ENCODE measurements at regions not wholly inside any gene's neighbourhood (a gene's known extent, or its start where the extent isn't known, plus 50 kb on each side); places are given as distances from the start of the nearest gene placed in this dataset.

DNA sequence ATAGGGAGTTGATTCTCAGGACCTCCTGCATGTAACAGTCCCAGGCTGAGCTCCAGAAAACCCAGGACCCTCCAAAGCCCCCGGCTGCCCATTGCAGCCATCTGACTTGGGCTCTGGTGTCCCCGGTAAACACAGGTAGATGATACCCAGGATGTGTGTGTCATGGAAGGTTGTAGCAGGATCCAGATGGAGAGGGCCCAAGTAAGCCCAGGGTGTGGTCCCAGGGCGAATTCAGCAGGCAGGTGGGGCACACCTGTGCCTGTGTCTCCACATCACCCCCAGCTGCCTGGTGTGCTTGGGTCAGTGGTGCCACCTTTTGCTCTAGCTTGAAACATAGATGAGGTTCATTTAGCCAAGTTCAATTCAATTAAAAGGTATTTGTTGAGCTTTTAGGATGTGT, 524.1 kb downstream of the GLRX3 start:
- no peak overlapping the region for H3K4me2 ChIP-seq (ENCODE audit: low read length)
- DNase-seq (ENCODE audit: low spot score): no peak
- H3K4me3 ChIP-seq (ENCODE audit: low read depth, low read length, poor library complexity, severe bottlenecking): no peak overlapping the region
- H3K27ac ChIP-seq (ENCODE audit: low read depth, low read length, poor library complexity, severe bottlenecking): no peak overlapping the region
- no peaks in the 10 kb centered on the region for H3K79me2 ChIP-seq (ENCODE audit: insufficient read depth, low read depth, low read length)
- no peaks in the 10 kb centered on the region for H3K36me3 ChIP-seq (ENCODE audit: insufficient read depth, low read length)
- H3K4me1 ChIP-seq (ENCODE audit: insufficient read depth, low read length, poor library complexity, severe bottlenecking): no peaks in the 10 kb centered on the region
- TF ChIP-seq, protein P1, sequence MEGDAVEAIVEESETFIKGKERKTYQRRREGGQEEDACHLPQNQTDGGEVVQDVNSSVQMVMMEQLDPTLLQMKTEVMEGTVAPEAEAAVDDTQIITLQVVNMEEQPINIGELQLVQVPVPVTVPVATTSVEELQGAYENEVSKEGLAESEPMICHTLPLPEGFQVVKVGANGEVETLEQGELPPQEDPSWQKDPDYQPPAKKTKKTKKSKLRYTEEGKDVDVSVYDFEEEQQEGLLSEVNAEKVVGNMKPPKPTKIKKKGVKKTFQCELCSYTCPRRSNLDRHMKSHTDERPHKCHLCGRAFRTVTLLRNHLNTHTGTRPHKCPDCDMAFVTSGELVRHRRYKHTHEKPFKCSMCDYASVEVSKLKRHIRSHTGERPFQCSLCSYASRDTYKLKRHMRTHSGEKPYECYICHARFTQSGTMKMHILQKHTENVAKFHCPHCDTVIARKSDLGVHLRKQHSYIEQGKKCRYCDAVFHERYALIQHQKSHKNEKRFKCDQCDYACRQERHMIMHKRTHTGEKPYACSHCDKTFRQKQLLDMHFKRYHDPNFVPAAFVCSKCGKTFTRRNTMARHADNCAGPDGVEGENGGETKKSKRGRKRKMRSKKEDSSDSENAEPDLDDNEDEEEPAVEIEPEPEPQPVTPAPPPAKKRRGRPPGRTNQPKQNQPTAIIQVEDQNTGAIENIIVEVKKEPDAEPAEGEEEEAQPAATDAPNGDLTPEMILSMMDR (conservative IDR thresholded peaks at IDR 0.05; ENCODE audit: low read length): no peak
- no peak for TF ChIP-seq EZH2phosphoT487 (IDR thresholded peaks at IDR 0.05; ENCODE audit: borderline replicate concordance, low read depth, low read length)
- H2AFZ ChIP-seq (ENCODE audit: low read length): no peak overlapping the region
- H3K9me3 ChIP-seq (ENCODE audit: low read length): no peaks in the 10 kb centered on the region
- ChIA-PET CTCF (ENCODE audit: unreplicated experiment) (no interaction called here), POLR2A (no interaction called here)
- no peaks in the 10 kb centered on the region for H4K20me1 ChIP-seq (ENCODE audit: insufficient read depth, low read length)
- H3K9me2 ChIP-seq (ENCODE audit: insufficient read depth, low read length): no peaks in the 10 kb centered on the region
- intact Hi-C loops (cut with micrococcal nuclease; ENCODE audit: unreplicated experiment): no loop called here
- no TSS peak for BruUV-seq (replicated peaks)

DNA sequence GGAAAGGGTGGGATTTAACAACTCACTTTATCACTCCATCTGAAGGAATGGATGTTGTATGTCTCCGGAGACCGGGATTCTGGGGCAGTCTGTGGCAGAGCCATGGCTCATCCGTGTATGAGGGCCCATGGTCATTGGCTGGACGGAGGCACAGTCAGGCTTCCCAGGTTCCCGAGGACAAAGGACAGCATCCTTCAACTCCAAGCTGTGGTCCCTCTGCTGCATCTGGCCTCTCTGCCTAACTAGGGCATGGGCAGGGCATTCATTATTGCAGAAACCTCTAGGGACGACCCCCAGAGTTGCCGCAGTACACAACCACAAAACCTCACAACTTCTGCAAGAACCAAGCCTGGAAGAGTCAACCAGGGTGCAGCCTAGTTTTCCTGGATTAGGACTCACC, 525.2 kb downstream of the GLRX3 start:
- Histone ChIP-seq H3K36me3 (ENCODE audit: insufficient read depth, low read length) (no peaks in the 10 kb centered on the region), H3K9me3 (ENCODE audit: low read length) (no peaks in the 10 kb centered on the region), H3K4me2 (ENCODE audit: low read length) (no peak overlapping the region), H4K20me1 (ENCODE audit: insufficient read depth, low read length) (no peaks in the 10 kb centered on the region), H2AFZ (ENCODE audit: low read length) (no peak overlapping the region), H3K4me3 (ENCODE audit: low read depth, low read length, poor library complexity, severe bottlenecking) (no peak overlapping the region), H3K27ac (ENCODE audit: low read depth, low read length, poor library complexity, severe bottlenecking) (no peak overlapping the region), H3K79me2 (ENCODE audit: insufficient read depth, low read depth, low read length) (no peaks in the 10 kb centered on the region), H3K4me1 (ENCODE audit: insufficient read depth, low read length, poor library complexity, severe bottlenecking) (no peaks in the 10 kb centered on the region), H3K9me2 (ENCODE audit: insufficient read depth, low read length) (no peaks in the 10 kb centered on the region)
- BruUV-seq (replicated peaks): no TSS peak
- TF ChIP-seq EZH2phosphoT487 (IDR thresholded peaks at IDR 0.05; ENCODE audit: borderline replicate concordance, low read depth, low read length): no peak
- TF ChIP-seq, protein P1 (conservative IDR thresholded peaks at IDR 0.05; ENCODE audit: low read length): no peak
- intact Hi-C loops (cut with micrococcal nuclease; ENCODE audit: unreplicated experiment): no loop called here
- ChIA-PET POLR2A (no interaction called here), CTCF (ENCODE audit: unreplicated experiment) (no interaction called here)
- DNase-seq (ENCODE audit: low spot score): no peak

DNA sequence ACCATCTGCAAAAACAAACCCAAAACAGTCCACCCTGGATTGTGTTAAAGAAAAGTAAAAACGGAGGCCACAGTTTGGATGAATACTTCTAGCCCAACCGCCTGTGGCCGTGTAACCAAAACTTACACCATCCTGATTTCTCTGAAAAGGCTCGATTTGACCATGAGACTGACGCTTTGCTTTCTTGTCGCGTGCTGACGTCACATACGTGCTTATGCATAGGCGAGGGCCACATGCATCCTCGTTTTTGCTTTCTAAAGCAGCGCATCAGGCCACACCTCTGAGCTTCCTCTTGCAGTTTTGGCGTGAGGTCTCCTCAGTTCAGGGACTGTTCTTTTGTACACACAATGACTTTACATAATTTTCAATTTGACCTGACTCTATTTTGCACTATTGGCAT, 526.6 kb downstream of the GLRX3 start:
- H3K9me3 ChIP-seq (ENCODE audit: low read length): no peaks in the 10 kb centered on the region
- H3K4me3 ChIP-seq (ENCODE audit: low read depth, low read length, poor library complexity, severe bottlenecking): no peak overlapping the region
- no peaks in the 10 kb centered on the region for H4K20me1 ChIP-seq (ENCODE audit: insufficient read depth, low read length)
- no peak overlapping the region for H3K27ac ChIP-seq (ENCODE audit: low read depth, low read length, poor library complexity, severe bottlenecking)
- BruUV-seq (replicated peaks): no TSS peak
- H2AFZ ChIP-seq (ENCODE audit: low read length): no peak overlapping the region
- intact Hi-C loops (cut with micrococcal nuclease; ENCODE audit: unreplicated experiment): no loop called here
- H3K4me1 ChIP-seq (ENCODE audit: insufficient read depth, low read length, poor library complexity, severe bottlenecking): no peaks in the 10 kb centered on the region
- DNase-seq (ENCODE audit: low spot score): no peak
- no peak overlapping the region for H3K4me2 ChIP-seq (ENCODE audit: low read length)
- H3K79me2 ChIP-seq (ENCODE audit: insufficient read depth, low read depth, low read length): no peaks in the 10 kb centered on the region
- ChIA-PET CTCF (ENCODE audit: unreplicated experiment) (no interaction called here), POLR2A (no interaction called here)
- no peak for TF ChIP-seq EZH2phosphoT487 (IDR thresholded peaks at IDR 0.05; ENCODE audit: borderline replicate concordance, low read depth, low read length)
- TF ChIP-seq, protein P1 (conservative IDR thresholded peaks at IDR 0.05; ENCODE audit: low read length): no peak
- no peaks in the 10 kb centered on the region for H3K9me2 ChIP-seq (ENCODE audit: insufficient read depth, low read length)
- no peaks in the 10 kb centered on the region for H3K36me3 ChIP-seq (ENCODE audit: insufficient read depth, low read length)
